Activated T-cell treated with anti-CD3 and anti-CD28 coated beads, Interleukin-2, amount 50 U/mL, for 24 hours (primary cell): ENCODE measurements at regions not wholly inside any gene's neighbourhood (a gene's known extent, or its start where the extent isn't known, plus 50 kb on each side); places are given as distances from the start of the nearest gene placed in this dataset.
"Not testable (repeated sequence)": the region's sequence is repeated elsewhere in the genome, so short reads cannot be mapped to it uniquely, and the experiment has no call there.

Source experiments
- DNase-seq: peaks from one replicate; pipeline ENCODE4 v3.0.0-alpha.2; 2020
- H3K27ac Mint-ChIP-seq: 2 replicates; pipeline ENCODE4 v1.8.0; 2020; ENCODE audit warnings: mild to moderate bottlenecking, mixed read lengths
- H3K27me3 Mint-ChIP-seq: 2 replicates; pipeline ENCODE4 v1.8.0; 2020; ENCODE audit warnings: mixed read lengths
- H3K36me3 Mint-ChIP-seq: 2 replicates; pipeline ENCODE4 v1.8.0; 2020; ENCODE audit warnings: low read depth, mixed read lengths
- H3K4me1 Mint-ChIP-seq: 2 replicates; pipeline ENCODE4 v1.8.0; 2020; ENCODE audit warnings: low read depth, mixed read lengths
- H3K4me3 Mint-ChIP-seq: 2 replicates; pipeline ENCODE4 v1.8.0; 2020; ENCODE audit warnings: mild to moderate bottlenecking, moderate library complexity, mixed read lengths
- H3K9me3 Mint-ChIP-seq: 2 replicates; pipeline ENCODE4 v1.8.0; 2020; ENCODE audit warnings: mixed read lengths

- Mint-ChIP-seq H3K27me3 (no peaks in the 10 kb centered on the region), H3K4me1 (no peaks in the 10 kb centered on the region)
These were observed 627.1 kb downstream of the EFNA5 start for GRCh38 chr5:107043665-107044064.

GRCh38 chr5:107040907-107041306, 629.8 kb downstream of the EFNA5 start:
- Mint-ChIP-seq H3K27me3 (no peaks in the 10 kb centered on the region), H3K4me3 (no peak overlapping the region), H3K36me3 (no peaks in the 10 kb centered on the region), H3K4me1 (no peaks in the 10 kb centered on the region), H3K9me3 (peaks cover 9% of the 10 kb centered on the region), H3K27ac (no peak overlapping the region)
- DNase-seq = no peak

More at GRCh38 chr5:107043665-107044064, 627.1 kb downstream of the EFNA5 start:
- DNase-seq = no peak
- H3K4me3 Mint-ChIP-seq = no peak overlapping the region
- no peak overlapping the region for H3K27ac Mint-ChIP-seq
- H3K36me3 Mint-ChIP-seq = no peaks in the 10 kb centered on the region
- peaks cover 2% of the 10 kb centered on the region for H3K9me3 Mint-ChIP-seq

- no peaks in the 10 kb centered on the region for H3K27me3 Mint-ChIP-seq
- H3K4me1 Mint-ChIP-seq = no peaks in the 10 kb centered on the region
- no peak overlapping the region for H3K4me3 Mint-ChIP-seq
- H3K36me3 Mint-ChIP-seq = no peaks in the 10 kb centered on the region
- no peak overlapping the region for H3K27ac Mint-ChIP-seq
- no peak for DNase-seq
- H3K9me3 Mint-ChIP-seq = peaks cover 9% of the 10 kb centered on the region
These were observed 638.1 kb downstream of the EFNA5 start for GRCh38 chr5:107032629-107033028.

- no peak overlapping the region for H3K27ac Mint-ChIP-seq
- H3K27me3 Mint-ChIP-seq = no peaks in the 10 kb centered on the region
- peaks cover 2% of the 10 kb centered on the region for H3K9me3 Mint-ChIP-seq
- H3K4me1 Mint-ChIP-seq = no peaks in the 10 kb centered on the region
- no peak overlapping the region for H3K4me3 Mint-ChIP-seq
- DNase-seq = no peak
- H3K36me3 Mint-ChIP-seq = no peaks in the 10 kb centered on the region
These were observed 641.8 kb downstream of the EFNA5 start for GRCh38 chr5:107028938-107029337.

GRCh38 chr5:107025712-107026497, 644.8 kb downstream of the EFNA5 start:
- H3K27ac Mint-ChIP-seq = no peak overlapping the region
- no peaks in the 10 kb centered on the region for H3K27me3 Mint-ChIP-seq
- no peak for DNase-seq
- H3K4me3 Mint-ChIP-seq = no peak overlapping the region
- no peaks in the 10 kb centered on the region for H3K36me3 Mint-ChIP-seq
- no peaks in the 10 kb centered on the region for H3K9me3 Mint-ChIP-seq
- H3K4me1 Mint-ChIP-seq = no peaks in the 10 kb centered on the region

- Mint-ChIP-seq H3K9me3 (no peaks in the 10 kb centered on the region), H3K4me3 (no peak overlapping the region), H3K4me1 (no peaks in the 10 kb centered on the region), H3K27me3 (no peaks in the 10 kb centered on the region), H3K36me3 (no peaks in the 10 kb centered on the region), H3K27ac (no peak overlapping the region)
- no peak for DNase-seq
These were observed 647.0 kb downstream of the EFNA5 start for GRCh38 chr5:107023732-107024131.

- H3K9me3 Mint-ChIP-seq = no peaks in the 10 kb centered on the region
- no peaks in the 10 kb centered on the region for H3K4me1 Mint-ChIP-seq
- H3K27ac Mint-ChIP-seq = no peak overlapping the region
- DNase-seq = no peak
- no peak overlapping the region for H3K4me3 Mint-ChIP-seq
- no peaks in the 10 kb centered on the region for H3K27me3 Mint-ChIP-seq
- no peaks in the 10 kb centered on the region for H3K36me3 Mint-ChIP-seq
These were observed 649.2 kb downstream of the EFNA5 start for GRCh38 chr5:107021575-107021974.

GRCh38 chr5:107020626-107021025, 650.1 kb downstream of the EFNA5 start:
- H3K4me3 Mint-ChIP-seq = no peak overlapping the region
- no peaks in the 10 kb centered on the region for H3K4me1 Mint-ChIP-seq
- no peaks in the 10 kb centered on the region for H3K36me3 Mint-ChIP-seq
- DNase-seq = no peak
- H3K27me3 Mint-ChIP-seq = no peaks in the 10 kb centered on the region
- H3K27ac Mint-ChIP-seq = no peak overlapping the region
- H3K9me3 Mint-ChIP-seq = no peaks in the 10 kb centered on the region

- no peaks in the 10 kb centered on the region for H3K36me3 Mint-ChIP-seq
- H3K9me3 Mint-ChIP-seq = no peaks in the 10 kb centered on the region
- H3K27ac Mint-ChIP-seq = no peak overlapping the region
- no peaks in the 10 kb centered on the region for H3K27me3 Mint-ChIP-seq
- H3K4me1 Mint-ChIP-seq = no peaks in the 10 kb centered on the region
- H3K4me3 Mint-ChIP-seq = no peak overlapping the region
- no peak for DNase-seq
These were observed 653.1 kb downstream of the EFNA5 start for GRCh38 chr5:107017616-107018015.

- Mint-ChIP-seq H3K4me1 (no peaks in the 10 kb centered on the region), H3K9me3 (peaks cover 2% of the 10 kb centered on the region), H3K4me3 (no peak overlapping the region), H3K27me3 (no peaks in the 10 kb centered on the region), H3K27ac (no peak overlapping the region), H3K36me3 (no peaks in the 10 kb centered on the region)
- no peak for DNase-seq
These were observed 658.4 kb downstream of the EFNA5 start for GRCh38 chr5:107012371-107012770.

GRCh38 chr5:107011605-107012004, 659.1 kb downstream of the EFNA5 start:
- no peaks in the 10 kb centered on the region for H3K27me3 Mint-ChIP-seq
- H3K27ac Mint-ChIP-seq = no peak overlapping the region
- H3K36me3 Mint-ChIP-seq = no peaks in the 10 kb centered on the region
- no peak for DNase-seq
- H3K4me3 Mint-ChIP-seq = no peak overlapping the region
- peaks cover 2% of the 10 kb centered on the region for H3K9me3 Mint-ChIP-seq
- H3K4me1 Mint-ChIP-seq = no peaks in the 10 kb centered on the region

- Mint-ChIP-seq H3K27ac (no peak overlapping the region), H3K27me3 (no peaks in the 10 kb centered on the region), H3K36me3 (no peaks in the 10 kb centered on the region), H3K4me1 (no peaks in the 10 kb centered on the region), H3K4me3 (no peak overlapping the region), H3K9me3 (peaks cover 2% of the 10 kb centered on the region)
- no peak for DNase-seq
These were observed 660.7 kb downstream of the EFNA5 start for GRCh38 chr5:107010060-107010459.

GRCh38 chr5:107005653-107006052, 665.1 kb downstream of the EFNA5 start:
- no peaks in the 10 kb centered on the region for H3K36me3 Mint-ChIP-seq

GRCh38 chr5:107005161-107005560, 665.6 kb downstream of the EFNA5 start:
- no peak for DNase-seq
- no peak overlapping the region for H3K4me3 Mint-ChIP-seq
- no peaks in the 10 kb centered on the region for H3K9me3 Mint-ChIP-seq
- H3K4me1 Mint-ChIP-seq = no peaks in the 10 kb centered on the region
- H3K36me3 Mint-ChIP-seq = no peaks in the 10 kb centered on the region
- H3K27ac Mint-ChIP-seq = no peak overlapping the region
- H3K27me3 Mint-ChIP-seq = no peaks in the 10 kb centered on the region

More at GRCh38 chr5:107005653-107006052, 665.1 kb downstream of the EFNA5 start:
- H3K9me3 Mint-ChIP-seq = no peaks in the 10 kb centered on the region
- no peak for DNase-seq
- H3K27ac Mint-ChIP-seq = no peak overlapping the region
- no peaks in the 10 kb centered on the region for H3K27me3 Mint-ChIP-seq
- no peaks in the 10 kb centered on the region for H3K4me1 Mint-ChIP-seq
- no peak overlapping the region for H3K4me3 Mint-ChIP-seq

GRCh38 chr5:107002115-107002514, 668.6 kb downstream of the EFNA5 start:
- H3K27me3 Mint-ChIP-seq = no peaks in the 10 kb centered on the region
- H3K9me3 Mint-ChIP-seq = peaks cover 10% of the 10 kb centered on the region
- H3K36me3 Mint-ChIP-seq = no peaks in the 10 kb centered on the region
- H3K4me3 Mint-ChIP-seq = no peak overlapping the region
- no peak for DNase-seq
- no peaks in the 10 kb centered on the region for H3K4me1 Mint-ChIP-seq
- H3K27ac Mint-ChIP-seq = no peak overlapping the region

GRCh38 chr5:106999506-106999905, 671.2 kb downstream of the EFNA5 start:
- not testable (repeated sequence) for H3K36me3 Mint-ChIP-seq, H3K27me3 Mint-ChIP-seq, H3K27ac Mint-ChIP-seq, H3K4me1 Mint-ChIP-seq, DNase-seq, H3K4me3 Mint-ChIP-seq
- peaks cover 10% of the 10 kb centered on the region for H3K9me3 Mint-ChIP-seq
